Skeletal muscle satellite cell (primary cell): ENCODE measurements at regions not wholly inside any gene's neighbourhood (a gene's known extent, or its start where the extent isn't known, plus 50 kb on each side); places are given as distances from the start of the nearest gene placed in this dataset.

ENCODE experiments used
- H3K27me3 ChIP-seq: 2 replicates; pipeline ENCODE4 v1.7.0; 2013; ENCODE audit warnings: low read length; ENCODE audit not compliant: control insufficient read depth, insufficient read depth
- H3K36me3 ChIP-seq: 2 replicates; pipeline ENCODE4 v1.7.0; 2013; ENCODE audit warnings: mild to moderate bottlenecking, control low read depth, low read length; ENCODE audit not compliant: insufficient read depth
- H3K4me1 ChIP-seq: 2 replicates; pipeline ENCODE4 v1.7.0; 2013; ENCODE audit warnings: low read length; ENCODE audit not compliant: control insufficient read depth, insufficient read depth
- H3K4me2 ChIP-seq: 2 replicates; pipeline ENCODE4 v1.7.0; 2013; ENCODE audit warnings: mild to moderate bottlenecking, low read length
- H3K4me3 ChIP-seq: 2 replicates; pipeline ENCODE4 v1.7.0; 2013; ENCODE audit warnings: low read length
- H3K9ac ChIP-seq: 2 replicates; pipeline ENCODE4 v1.7.0; 2013; ENCODE audit warnings: mild to moderate bottlenecking, low read depth, low read length, moderate library complexity
- H3K9me3 ChIP-seq: replicated peaks from 2 replicates; pipeline ENCODE4 v1.7.0; 2013; ENCODE audit warnings: mild to moderate bottlenecking, control low read depth, low read length

- Histone ChIP-seq H3K36me3 (no peaks in the 10 kb centered on the region), H3K4me1 (no peaks in the 10 kb centered on the region), H3K4me3 (no peak overlapping the region), H3K9ac (no peak overlapping the region), H3K9me3 (no peaks in the 10 kb centered on the region), H3K4me2 (no peak overlapping the region), H3K27me3 (no peaks in the 10 kb centered on the region)
Observed at GRCh38 chr7:35430547-35431153, 176.8 kb upstream of the TBX20 start.

- Histone ChIP-seq H3K4me2 (no peak overlapping the region), H3K9ac (no peak overlapping the region), H3K27me3 (peaks cover 11% of the 10 kb centered on the region), H3K9me3 (no peaks in the 10 kb centered on the region), H3K36me3 (no peaks in the 10 kb centered on the region), H3K4me1 (no peaks in the 10 kb centered on the region), H3K4me3 (no peak overlapping the region)
Observed at GRCh38 chr7:35424869-35425495, 171.1 kb upstream of the TBX20 start.

- no peak overlapping the region for H3K4me3 ChIP-seq
- no peaks in the 10 kb centered on the region for H3K4me1 ChIP-seq
- H3K36me3 ChIP-seq, result no peaks in the 10 kb centered on the region
- peaks cover 11% of the 10 kb centered on the region for H3K27me3 ChIP-seq
- H3K9ac ChIP-seq, result no peak overlapping the region
- no peak overlapping the region for H3K4me2 ChIP-seq
- no peaks in the 10 kb centered on the region for H3K9me3 ChIP-seq
Observed at GRCh38 chr7:35424440-35424839, 170.5 kb upstream of the TBX20 start.

- Histone ChIP-seq H3K9ac (no peak overlapping the region), H3K27me3 (peaks cover 11% of the 10 kb centered on the region), H3K36me3 (no peaks in the 10 kb centered on the region), H3K9me3 (no peaks in the 10 kb centered on the region), H3K4me2 (no peak overlapping the region), H3K4me1 (no peaks in the 10 kb centered on the region), H3K4me3 (no peak overlapping the region)
Observed at GRCh38 chr7:35422715-35423114, 168.8 kb upstream of the TBX20 start.

- no peaks in the 10 kb centered on the region for H3K9me3 ChIP-seq
- peaks cover 11% of the 10 kb centered on the region for H3K27me3 ChIP-seq
- no peak overlapping the region for H3K4me2 ChIP-seq
- H3K9ac ChIP-seq, result no peak overlapping the region
- no peaks in the 10 kb centered on the region for H3K36me3 ChIP-seq
- no peaks in the 10 kb centered on the region for H3K4me1 ChIP-seq
- no peak overlapping the region for H3K4me3 ChIP-seq
Observed at GRCh38 chr7:35420656-35421055, 166.8 kb upstream of the TBX20 start.

GRCh38 chr7:35419391-35419755 lies 165.5 kb upstream of the TBX20 start:
- peaks cover 7% of the 10 kb centered on the region for H3K27me3 ChIP-seq
- H3K36me3 ChIP-seq, result no peaks in the 10 kb centered on the region
- no peak overlapping the region for H3K4me2 ChIP-seq
- H3K4me1 ChIP-seq, result no peaks in the 10 kb centered on the region
- H3K4me3 ChIP-seq, result no peak overlapping the region
- no peaks in the 10 kb centered on the region for H3K9me3 ChIP-seq
- no peak overlapping the region for H3K9ac ChIP-seq

- Histone ChIP-seq H3K4me3 (no peak overlapping the region), H3K9me3 (no peaks in the 10 kb centered on the region), H3K36me3 (no peaks in the 10 kb centered on the region), H3K4me2 (no peak overlapping the region), H3K4me1 (no peaks in the 10 kb centered on the region), H3K27me3 (peaks cover 7% of the 10 kb centered on the region), H3K9ac (no peak overlapping the region)
Observed at GRCh38 chr7:35418716-35419390, 165.0 kb upstream of the TBX20 start.

GRCh38 chr7:35416568-35416967 lies 162.7 kb upstream of the TBX20 start:
- Histone ChIP-seq H3K36me3 (no peaks in the 10 kb centered on the region), H3K4me1 (no peaks in the 10 kb centered on the region), H3K9ac (no peak overlapping the region), H3K4me2 (no peak overlapping the region), H3K9me3 (no peaks in the 10 kb centered on the region), H3K27me3 (no peaks in the 10 kb centered on the region), H3K4me3 (no peak overlapping the region)

GRCh38 chr7:35415411-35415822 lies 161.5 kb upstream of the TBX20 start:
- Histone ChIP-seq H3K27me3 (no peaks in the 10 kb centered on the region), H3K9me3 (no peaks in the 10 kb centered on the region), H3K36me3 (no peaks in the 10 kb centered on the region), H3K4me3 (no peak overlapping the region), H3K9ac (no peak overlapping the region), H3K4me2 (no peak overlapping the region), H3K4me1 (no peaks in the 10 kb centered on the region)

GRCh38 chr7:35411331-35411730 lies 157.4 kb upstream of the TBX20 start:
- no peaks in the 10 kb centered on the region for H3K9me3 ChIP-seq
- H3K27me3 ChIP-seq, result no peaks in the 10 kb centered on the region
- H3K4me2 ChIP-seq, result no peak overlapping the region
- no peak overlapping the region for H3K9ac ChIP-seq
- H3K4me1 ChIP-seq, result no peaks in the 10 kb centered on the region
- no peaks in the 10 kb centered on the region for H3K36me3 ChIP-seq
- H3K4me3 ChIP-seq, result no peak overlapping the region

- Histone ChIP-seq H3K9me3 (no peaks in the 10 kb centered on the region), H3K36me3 (no peaks in the 10 kb centered on the region), H3K27me3 (no peaks in the 10 kb centered on the region), H3K4me1 (no peaks in the 10 kb centered on the region), H3K4me3 (no peak overlapping the region), H3K9ac (no peak overlapping the region), H3K4me2 (no peak overlapping the region)
Observed at GRCh38 chr7:35405461-35405860, 151.6 kb upstream of the TBX20 start.
